ENCODE measurements at regions not wholly inside any gene's neighbourhood (a gene's known extent, or its start where the extent isn't known, plus 50 kb on each side); places are given as distances from the start of the nearest gene placed in this dataset.

GRCh38 chr15:98144388-98144787 lies 183.9 kb downstream of the ARRDC4 start:
- DNase-seq (ENCODE audit: low spot score) = no peak

DNA sequence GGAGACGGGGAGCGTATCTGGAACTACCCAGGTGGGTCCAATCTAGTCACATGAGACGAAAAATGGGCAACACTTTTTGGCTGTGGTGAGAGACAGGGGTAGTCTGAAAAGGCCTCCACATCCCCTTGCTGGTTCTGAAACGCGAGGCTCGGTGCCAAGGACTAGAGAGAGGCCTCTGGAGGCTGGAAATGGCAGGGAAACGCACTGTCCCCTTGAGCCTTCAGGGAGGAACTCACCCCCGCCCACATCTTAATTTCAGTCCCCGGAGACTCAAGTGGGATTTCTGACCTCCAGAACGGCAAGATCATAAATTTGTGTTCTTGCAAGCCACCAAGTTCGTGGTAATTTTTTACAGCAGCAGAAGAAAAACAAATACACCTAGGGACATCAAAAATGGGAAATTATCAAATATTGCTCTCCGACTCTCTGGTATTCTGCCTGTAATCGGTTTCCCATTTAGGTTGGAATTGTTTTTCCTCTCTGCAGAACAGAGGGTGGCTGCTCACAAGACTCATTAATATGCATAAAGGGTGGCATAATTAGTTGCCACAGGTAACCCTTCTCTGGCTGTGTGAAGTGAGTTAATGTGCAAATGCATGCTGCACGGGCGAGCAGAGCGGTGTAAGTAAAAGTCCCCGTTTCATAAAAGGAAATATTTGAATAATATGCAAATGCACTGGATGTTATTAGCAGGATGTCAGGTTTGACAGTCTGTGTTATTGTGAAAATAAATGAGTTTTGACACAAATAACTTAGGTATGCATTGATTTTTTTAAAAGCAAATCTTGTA lies 185.7 kb downstream of the ARRDC4 start:
- no peak for DNase-seq (ENCODE audit: low spot score)

DNA sequence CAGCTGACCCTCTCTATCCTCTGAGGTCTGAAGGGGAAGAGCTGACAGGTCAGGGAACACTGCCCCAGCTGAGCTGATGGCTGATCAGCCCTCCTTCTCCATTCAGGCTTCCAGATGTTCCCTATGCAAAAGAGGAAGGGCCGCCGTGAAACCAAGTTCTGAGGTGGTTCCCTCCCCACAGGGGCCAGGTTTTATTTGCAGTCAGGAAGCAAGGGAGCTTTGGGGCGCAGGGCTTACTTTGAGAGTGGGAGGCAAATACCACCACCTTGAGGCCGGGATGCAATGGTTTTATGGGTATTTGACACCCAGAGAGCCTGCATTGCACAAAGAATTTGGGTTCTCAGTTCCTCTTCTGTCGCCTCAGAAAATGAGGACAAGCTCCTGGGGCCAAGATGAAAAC lies 186.9 kb downstream of the ARRDC4 start:
- no peak for DNase-seq (ENCODE audit: low spot score)

GRCh38 chr15:98150084-98150483 lies 189.6 kb downstream of the ARRDC4 start:
- DNase-seq (ENCODE audit: low spot score) = no peak

GRCh38 chr15:98150536-98150935 lies 190.0 kb downstream of the ARRDC4 start:
- no peak for DNase-seq (ENCODE audit: low spot score)

- DNase-seq (ENCODE audit: low spot score) = no peak
Observed at GRCh38 chr15:98151096-98151495, 190.6 kb downstream of the ARRDC4 start.

DNA sequence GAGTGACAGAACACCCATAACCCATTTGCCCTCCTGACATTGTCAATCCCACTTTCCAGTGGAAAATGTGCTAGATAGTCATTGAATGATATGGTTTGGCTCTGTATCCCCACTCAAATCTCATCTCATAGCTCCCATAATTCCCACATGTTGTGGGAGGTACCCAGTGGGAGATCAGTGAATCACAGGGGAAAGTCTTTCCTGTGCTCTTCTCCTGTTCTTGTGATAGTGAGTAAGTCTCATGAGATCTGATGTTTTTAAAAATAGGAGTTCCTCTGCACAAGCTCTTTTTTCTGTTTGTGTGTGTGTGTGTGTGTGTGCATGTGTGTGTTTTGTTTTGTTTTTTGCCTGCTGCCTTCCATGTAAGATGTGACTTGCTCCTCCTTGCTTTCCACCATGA lies 191.7 kb downstream of the ARRDC4 start:
- DNase-seq (ENCODE audit: low spot score) = no peak

GRCh38 chr15:98154863-98155262 lies 194.4 kb downstream of the ARRDC4 start:
- DNase-seq (ENCODE audit: low spot score) = no peak

DNA sequence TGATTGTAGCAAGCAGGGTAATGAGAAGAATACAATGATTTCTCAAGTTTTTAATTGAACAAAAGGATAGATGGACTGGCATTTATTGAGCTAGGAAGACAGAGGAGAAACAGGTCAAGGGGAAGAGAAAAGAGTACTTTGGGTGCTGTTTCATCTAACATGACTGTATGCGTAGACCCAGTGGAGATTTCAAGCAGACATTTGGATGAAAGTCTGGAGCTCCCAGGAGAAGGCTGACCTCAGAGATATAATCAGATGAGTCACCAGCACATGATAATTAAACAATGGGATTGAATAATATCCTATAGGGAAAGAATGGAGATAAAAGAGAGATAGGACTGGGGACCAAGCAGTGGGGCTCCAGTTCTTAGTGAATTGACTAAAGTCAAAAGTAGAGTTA lies 194.9 kb downstream of the ARRDC4 start:
- DNase-seq (ENCODE audit: low spot score) = no peak

GRCh38 chr15:98160236-98160635 lies 199.7 kb downstream of the ARRDC4 start:
- peak; percentile 1 for DNase-seq (ENCODE audit: low spot score)

- DNase-seq (ENCODE audit: low spot score) = no peak
Observed at GRCh38 chr15:98163319-98164045, 203.0 kb downstream of the ARRDC4 start.

DNA sequence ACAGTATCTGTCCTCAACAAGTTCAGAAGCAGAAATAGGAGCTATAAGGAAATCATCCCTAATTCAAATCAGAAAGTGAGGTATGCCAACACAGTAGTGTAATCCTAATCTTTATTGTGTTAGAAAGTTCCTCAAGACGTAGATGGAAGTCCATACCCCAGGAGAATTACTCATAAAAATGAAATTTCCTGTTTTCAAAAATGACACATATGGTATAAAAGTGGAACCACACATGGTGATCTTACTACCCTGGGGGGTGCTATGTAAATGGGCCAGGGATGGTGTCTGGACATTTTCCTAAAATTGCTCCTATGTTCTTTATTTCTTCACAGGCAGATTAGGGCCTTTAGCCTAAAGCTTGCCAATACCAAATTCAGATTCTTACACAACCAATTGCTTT lies 204.1 kb downstream of the ARRDC4 start:
- no peak for DNase-seq (ENCODE audit: low spot score)

DNA sequence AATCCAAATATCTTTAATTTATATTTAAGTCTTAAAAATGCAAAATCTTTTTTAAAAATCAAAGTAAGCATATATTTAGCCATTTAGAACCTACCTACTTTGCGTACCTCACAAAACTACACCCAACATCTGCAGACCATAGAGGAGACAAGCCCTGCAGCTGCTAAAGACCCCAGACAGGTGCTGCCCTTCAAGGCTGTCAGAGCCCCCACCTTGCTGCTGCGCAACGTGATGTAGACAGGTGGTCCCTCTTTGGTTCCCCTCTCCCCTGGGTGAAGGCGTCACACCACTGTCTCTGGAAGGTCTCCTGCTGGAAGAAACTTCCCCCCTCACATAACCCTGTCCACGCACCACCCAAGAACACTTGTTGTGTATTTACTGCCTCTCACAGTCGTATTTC lies 204.5 kb downstream of the ARRDC4 start:
- no peak for DNase-seq (ENCODE audit: low spot score)

GRCh38 chr15:98167722-98168268 lies 207.3 kb downstream of the ARRDC4 start:
- no peak for DNase-seq (ENCODE audit: low spot score)

- no peak for DNase-seq (ENCODE audit: low spot score)
Observed at GRCh38 chr15:98169551-98169950, 209.0 kb downstream of the ARRDC4 start.

DNA sequence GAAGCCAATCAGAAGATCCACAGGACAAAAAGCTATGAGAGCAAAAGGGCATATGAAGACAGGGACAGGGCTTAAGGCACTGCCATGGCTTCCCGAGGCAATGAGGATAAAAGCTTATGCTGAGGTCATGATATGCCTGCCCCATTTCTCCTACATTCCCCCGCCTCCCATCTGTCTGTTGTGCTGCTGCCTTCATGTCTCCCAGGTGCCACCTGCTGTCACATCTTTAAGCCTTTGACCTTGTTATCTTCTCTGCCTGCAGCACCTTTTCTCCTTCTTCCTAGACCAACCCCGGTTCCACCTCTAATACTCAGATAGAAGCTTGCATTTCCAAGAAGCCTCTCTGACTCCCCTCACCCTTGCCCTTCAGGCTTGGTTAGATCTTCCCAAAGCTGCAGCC lies 213.8 kb downstream of the ARRDC4 start:
- no peak for DNase-seq (ENCODE audit: low spot score)

- DNase-seq (ENCODE audit: low spot score) = no peak
Observed at GRCh38 chr15:98174841-98175240, 214.3 kb downstream of the ARRDC4 start.

GRCh38 chr15:98177966-98178592 lies 217.6 kb downstream of the ARRDC4 start:
- peak; percentile 25 for DNase-seq (ENCODE audit: low spot score)

GRCh38 chr15:98178861-98179260 lies 218.4 kb downstream of the ARRDC4 start:
- DNase-seq (ENCODE audit: low spot score) = no peak

- DNase-seq (ENCODE audit: low spot score) = no peak
Observed at GRCh38 chr15:98187549-98187948, 227.0 kb downstream of the ARRDC4 start.

DNA sequence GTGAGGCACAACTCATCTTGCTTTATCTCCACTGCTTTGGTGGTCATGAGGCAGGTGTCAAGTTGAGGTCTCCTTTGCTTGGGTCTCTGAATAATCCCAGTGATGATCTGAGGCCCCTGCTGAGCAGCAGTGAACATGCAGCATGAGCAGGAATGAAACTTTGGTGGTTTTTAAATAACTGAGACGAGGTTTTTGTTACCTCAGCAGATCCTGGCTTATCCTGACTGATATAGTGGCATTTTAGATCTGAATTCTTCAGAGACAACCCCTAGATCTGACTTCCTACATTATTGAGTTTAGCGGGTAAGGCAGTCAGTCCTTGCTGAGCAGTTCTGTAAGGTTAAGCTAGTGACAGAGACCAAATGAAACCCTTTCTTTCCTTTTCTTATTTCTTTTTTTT lies 230.4 kb downstream of the ARRDC4 start:
- no peak for DNase-seq (ENCODE audit: low spot score)

GRCh38 chr15:98195796-98196195 lies 235.3 kb downstream of the ARRDC4 start:
- no peak for DNase-seq (ENCODE audit: low spot score)

DNA sequence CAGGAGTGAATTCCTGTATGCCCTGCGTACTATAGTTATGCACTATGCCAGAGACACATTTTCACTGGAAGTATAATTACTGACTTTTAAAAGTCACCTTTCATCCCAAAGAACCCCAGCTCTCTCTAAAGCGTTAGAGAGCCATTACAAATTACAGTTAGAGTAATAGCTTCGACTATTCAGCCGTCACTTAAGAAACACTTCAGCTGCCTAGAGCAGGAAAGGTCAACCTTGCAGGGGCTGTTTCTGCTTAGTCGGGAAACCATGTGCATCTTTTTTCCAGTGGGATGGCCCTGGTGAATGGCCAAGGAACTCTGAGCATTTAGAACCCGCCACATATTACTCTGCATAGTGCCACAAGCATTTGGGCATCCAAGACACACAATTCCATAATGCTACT lies 235.9 kb downstream of the ARRDC4 start:
- no peak for DNase-seq (ENCODE audit: low spot score)
